NCI-H2171 (cell line): ENCODE measurements at regions not wholly inside any gene's neighbourhood (a gene's known extent, or its start where the extent isn't known, plus 50 kb on each side); places are given as distances from the start of the nearest gene placed in this dataset.
"Not testable (repeated sequence)": the region's sequence is repeated elsewhere in the genome, so short reads cannot be mapped to it uniquely, and the experiment has no call there.

ENCODE experiments used
- DNase-seq: peaks from one replicate; lab custom pipeline; 2025; lab: John Stamatoyannopoulos, UW

DNA sequence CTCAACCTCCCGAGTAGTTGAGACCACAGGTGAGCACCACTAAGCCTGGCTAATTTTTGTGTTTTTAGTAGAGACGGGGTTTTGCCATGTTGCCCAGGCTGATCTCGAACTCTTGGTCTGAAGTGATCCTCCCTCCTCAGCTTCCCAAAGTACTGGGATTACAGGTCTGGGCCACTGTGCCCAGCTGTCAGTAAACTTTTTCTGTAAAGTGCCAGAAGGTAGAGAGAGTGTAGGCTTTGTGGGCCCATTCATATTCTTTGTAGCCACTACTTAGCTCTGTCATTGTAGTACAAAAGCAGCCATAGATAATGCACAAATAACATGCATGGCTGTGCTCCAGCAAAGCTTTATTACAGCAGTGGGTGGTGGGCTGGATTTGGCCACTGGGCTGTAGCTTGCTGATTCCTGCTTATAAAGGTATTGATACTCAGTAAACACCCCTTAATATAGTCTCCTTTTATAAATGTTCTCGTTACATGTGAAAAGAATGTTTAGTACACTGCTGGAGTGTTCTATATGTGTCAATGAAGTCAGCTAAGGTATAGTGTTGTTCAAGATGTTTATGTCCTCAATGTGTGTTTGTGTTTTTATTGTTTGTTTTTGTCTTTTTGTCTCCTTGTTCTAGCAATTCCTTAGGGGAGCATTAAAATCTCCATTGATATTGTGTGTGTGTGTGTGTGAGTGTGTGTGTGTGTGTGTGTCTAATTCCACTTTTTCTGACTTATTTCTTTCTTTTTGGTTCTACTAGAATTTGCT, 644.7 kb upstream of the DPP6 start:
- no peak for DNase-seq

DNA sequence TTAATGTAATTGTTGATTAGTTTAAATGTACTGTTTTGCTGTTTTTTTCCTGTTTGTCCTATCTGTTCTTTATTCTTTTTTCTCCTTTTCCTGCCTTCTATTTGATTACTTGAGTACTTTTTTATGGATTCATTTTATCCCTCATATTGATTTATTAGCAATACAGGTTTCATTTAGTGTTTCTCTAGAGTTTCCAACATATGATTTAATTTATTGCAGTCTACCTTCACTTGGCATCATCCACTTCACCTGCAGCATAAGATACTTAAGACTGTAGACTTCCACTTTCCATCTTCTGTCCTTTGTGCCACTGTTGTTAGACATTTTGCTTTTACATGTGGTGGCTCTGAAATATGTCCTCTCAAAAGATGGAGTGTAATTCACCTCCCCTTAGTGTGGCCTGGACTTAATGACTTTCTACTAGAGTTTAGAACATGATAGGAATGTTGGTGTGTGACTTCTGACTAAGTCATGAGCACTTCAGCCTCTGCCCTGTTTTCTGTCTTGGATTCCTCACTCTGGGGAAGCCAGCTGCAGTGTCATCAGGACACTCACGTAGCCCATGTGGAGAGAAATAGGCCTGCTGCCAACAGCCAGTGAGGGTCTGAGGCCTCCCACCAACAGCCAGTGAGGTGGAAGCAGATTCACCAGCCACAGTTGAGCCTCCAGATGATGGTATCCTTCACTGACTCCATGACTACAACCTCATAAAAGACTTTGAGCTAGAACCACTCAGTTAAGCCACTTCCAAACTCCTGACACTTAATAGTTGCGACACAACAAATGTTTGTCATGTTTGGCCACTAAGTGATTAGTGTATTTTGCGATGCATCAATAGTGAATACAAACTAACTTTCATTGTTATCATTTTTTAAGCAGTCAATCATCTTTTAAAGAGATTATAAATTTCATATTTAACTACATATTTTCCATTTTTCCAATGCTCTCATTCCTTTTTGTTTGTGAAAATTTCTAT, 643.5 kb upstream of the DPP6 start:
- no peak for DNase-seq

GRCh38 chr7:153409567-153410342, 642.4 kb upstream of the DPP6 start:
- DNase-seq = not testable (repeated sequence)

- DNase-seq = not testable (repeated sequence)
Measured at GRCh38 chr7:153410997-153411642, 641.1 kb upstream of the DPP6 start.

DNA sequence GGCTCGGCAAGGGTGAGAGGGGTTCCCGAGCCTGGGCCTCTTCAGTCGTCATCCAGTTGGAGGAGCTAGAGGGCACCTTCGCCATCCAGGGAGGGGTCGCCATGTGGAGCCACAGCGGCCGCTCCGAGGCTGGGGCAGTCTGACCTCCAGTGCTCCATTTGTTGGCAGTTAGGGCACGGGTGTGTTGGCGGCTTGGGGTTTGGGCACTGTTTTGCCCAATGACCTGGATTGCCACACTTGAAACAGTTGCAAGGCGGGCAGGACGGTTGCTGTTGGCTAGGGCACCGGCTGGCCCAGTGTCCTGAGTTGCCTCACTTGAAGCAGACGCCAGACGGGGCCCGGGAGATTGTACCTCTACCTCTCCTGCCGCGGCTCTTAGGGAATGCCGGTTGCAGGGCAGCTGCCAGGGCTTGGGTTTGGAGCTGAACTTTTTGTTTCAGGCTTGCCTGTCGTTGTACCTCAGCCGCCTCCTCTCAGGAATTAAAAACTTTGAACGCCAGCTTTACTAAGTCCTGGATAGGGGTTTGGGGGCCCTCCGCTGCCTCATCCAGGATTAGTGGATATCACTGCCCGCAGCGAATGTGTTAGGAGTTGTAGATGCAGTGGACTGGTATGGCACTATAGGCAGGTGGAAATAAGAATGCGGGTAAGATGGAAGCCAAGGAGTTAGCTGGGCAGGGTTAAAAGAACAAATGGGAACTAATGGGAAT, 639.9 kb upstream of the DPP6 start:
- DNase-seq = not testable (repeated sequence)

DNA sequence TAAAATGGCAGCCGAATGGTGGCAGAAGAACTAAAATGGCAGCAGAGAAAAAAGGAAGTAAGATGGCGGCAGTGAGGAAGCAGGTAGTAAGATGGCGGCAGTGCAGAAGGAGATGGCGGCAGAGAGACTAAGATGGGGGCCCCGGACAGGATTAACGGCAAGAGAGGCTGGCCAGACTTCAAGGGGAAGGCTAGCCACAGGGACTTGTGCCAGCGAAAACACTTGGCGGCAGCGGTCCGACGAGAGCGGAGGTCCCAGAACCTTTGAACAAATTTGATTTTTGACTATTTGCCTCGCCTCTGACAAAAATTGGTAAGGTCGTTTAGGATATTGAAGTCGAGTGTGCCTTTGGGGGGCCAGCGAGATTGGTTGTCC, 639.4 kb upstream of the DPP6 start:
- not testable (repeated sequence) for DNase-seq

DNA sequence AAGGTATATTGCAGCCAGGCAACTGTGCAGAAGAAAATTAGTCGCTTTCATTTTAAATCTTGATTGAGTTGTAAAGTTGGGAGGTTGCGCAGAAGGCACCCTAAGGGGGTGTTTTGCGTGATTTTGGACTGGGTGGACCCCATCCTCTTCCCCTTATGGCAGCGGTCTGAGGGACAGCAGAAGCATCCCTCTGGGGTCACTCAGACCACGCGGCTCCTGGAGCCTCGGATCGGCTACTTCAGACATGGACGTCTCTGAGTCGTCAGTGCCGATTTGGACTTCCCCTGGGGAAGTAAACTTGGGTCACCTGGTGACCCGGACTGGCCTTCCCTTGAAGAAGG, 639.0 kb upstream of the DPP6 start:
- DNase-seq = no peak

GRCh38 chr7:153413540-153414287, 638.5 kb upstream of the DPP6 start:
- no peak for DNase-seq

DNA sequence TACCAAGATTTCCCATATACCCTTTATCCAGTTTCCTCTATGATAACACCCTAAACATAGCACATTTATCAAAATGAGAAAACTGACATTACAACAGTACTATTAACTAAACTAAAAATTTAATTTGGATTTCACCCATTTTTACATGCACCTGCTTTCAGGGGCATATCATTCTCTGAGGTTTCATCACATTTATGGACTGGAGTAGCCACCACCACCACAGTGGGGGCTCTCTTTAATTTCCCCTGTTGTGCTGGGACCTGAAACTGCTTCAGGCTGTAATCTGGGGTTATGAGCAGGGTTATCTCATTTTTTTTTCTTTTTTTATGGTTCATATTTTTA, 637.9 kb upstream of the DPP6 start:
- DNase-seq = no peak

GRCh38 chr7:153415632-153416031, 636.6 kb upstream of the DPP6 start:
- no peak for DNase-seq

GRCh38 chr7:153422291-153423209, 629.6 kb upstream of the DPP6 start:
- no peak for DNase-seq

GRCh38 chr7:153423210-153423590, 629.0 kb upstream of the DPP6 start:
- DNase-seq = no peak

- DNase-seq = no peak
Measured at GRCh38 chr7:153430931-153431330, 621.3 kb upstream of the DPP6 start.

DNA sequence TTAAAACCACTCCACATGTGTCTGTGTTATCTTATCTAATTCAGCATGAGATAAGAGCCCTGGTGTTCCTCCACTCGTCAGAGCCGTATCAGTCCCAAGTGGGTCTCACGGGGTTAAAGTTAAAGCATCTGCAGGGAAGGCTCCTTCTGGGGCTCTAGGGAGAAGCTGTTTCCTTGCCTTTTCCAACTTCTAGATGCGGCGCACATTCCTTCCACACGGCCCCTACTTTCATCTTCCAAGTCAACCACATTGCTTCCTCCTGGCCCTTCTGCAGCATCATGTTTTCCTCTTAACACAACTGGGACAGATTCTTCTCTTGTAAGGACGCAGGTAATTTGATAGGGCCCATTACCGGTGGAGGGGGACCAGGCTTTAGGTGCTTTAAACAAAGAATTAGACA, 620.1 kb upstream of the DPP6 start:
- no peak for DNase-seq

- DNase-seq = no peak
Measured at GRCh38 chr7:153433223-153433622, 619.0 kb upstream of the DPP6 start.

- no peak for DNase-seq
Measured at GRCh38 chr7:153440715-153441114, 611.5 kb upstream of the DPP6 start.

- no peak for DNase-seq
Measured at GRCh38 chr7:153443032-153443701, 609.0 kb upstream of the DPP6 start.

GRCh38 chr7:153444641-153445040, 607.6 kb upstream of the DPP6 start:
- DNase-seq = no peak

GRCh38 chr7:153445641-153446040, 606.6 kb upstream of the DPP6 start:
- no peak for DNase-seq
